Stimulated activated CD8-positive, alpha-beta memory T cell treated with anti-CD3 and anti-CD28 coated beads, Interleukin-2, amount 100 ng/mL, for 1 hour (primary cell): ENCODE measurements at regions not wholly inside any gene's neighbourhood (a gene's known extent, or its start where the extent isn't known, plus 50 kb on each side); places are given as distances from the start of the nearest gene placed in this dataset.

Experiments used
- DNase-seq, 2 donors: peaks; one replicate each; pipeline ENCODE4 v3.0.0-alpha.2; 2020; ENCODE audit warnings: low read depth in 2 of 2

- DNase-seq = no peak
These were observed 50.4 kb downstream of the RTL9 start for GRCh38 chrX:110408949-110409588.

- no peak for DNase-seq
These were observed 51.3 kb downstream of the RTL9 start for GRCh38 chrX:110409925-110410324.

- no peak for DNase-seq
These were observed 52.0 kb downstream of the RTL9 start for GRCh38 chrX:110410603-110411002.

- DNase-seq = peak; percentile 34 to 51
These were observed 54.5 kb downstream of the RTL9 start for GRCh38 chrX:110412971-110413726.

GRCh38 chrX:110413727-110414124, 55.1 kb downstream of the RTL9 start:
- DNase-seq = no peak

- DNase-seq = no peak
These were observed 55.6 kb downstream of the RTL9 start for GRCh38 chrX:110414273-110414672.

GRCh38 chrX:110414679-110415439, 56.2 kb downstream of the RTL9 start:
- no peak for DNase-seq

GRCh38 chrX:110415440-110416170, 57.0 kb downstream of the RTL9 start:
- no peak for DNase-seq

GRCh38 chrX:110417128-110417527, 58.5 kb downstream of the RTL9 start:
- DNase-seq = no peak

- DNase-seq = no peak
These were observed 59.9 kb downstream of the RTL9 start for GRCh38 chrX:110418316-110419235.

- DNase-seq = no peak
These were observed 60.9 kb downstream of the RTL9 start for GRCh38 chrX:110419512-110419911.

GRCh38 chrX:110420771-110421499, 62.3 kb downstream of the RTL9 start:
- DNase-seq = no peak

GRCh38 chrX:110421500-110422455, 63.1 kb downstream of the RTL9 start:
- DNase-seq = no peak

GRCh38 chrX:110425222-110426154, 66.8 kb downstream of the RTL9 start:
- DNase-seq = no peak

GRCh38 chrX:110426155-110426504, 67.5 kb downstream of the RTL9 start:
- no peak for DNase-seq

GRCh38 chrX:110427076-110427475, 68.4 kb downstream of the RTL9 start:
- DNase-seq = no peak

GRCh38 chrX:110428144-110428543, 69.5 kb downstream of the RTL9 start:
- no peak for DNase-seq
